Coronary artery (tissue), 2 donors: ENCODE measurements at regions not wholly inside any gene's neighbourhood (a gene's known extent, or its start where the extent isn't known, plus 50 kb on each side); places are given as distances from the start of the nearest gene placed in this dataset.

Experiments
- DNase-seq: peaks from one replicate; pipeline ENCODE4 v3.0.0-alpha.2; 2017; ENCODE audit warnings: low spot score
- H3K27ac ChIP-seq, 2 donors: fragments of 200-600 bp; sonication (generic); one replicate each; pipeline ENCODE4 v1.5.1; 2016 to 2019
- H3K4me3 ChIP-seq: fragments of 200-600 bp; sonication (generic); 2 replicates; pipeline ENCODE4 v1.5.1; 2016; ENCODE audit warnings: mild to moderate bottlenecking, moderate library complexity
- TF ChIP-seq, protein P1 (sequence below): fragments of 200-600 bp; sonication (generic); IDR thresholded peaks from one replicate; pipeline ENCODE4 v1.5.1; 2019; ENCODE audit warnings: antibody characterized with exemption

DNA sequence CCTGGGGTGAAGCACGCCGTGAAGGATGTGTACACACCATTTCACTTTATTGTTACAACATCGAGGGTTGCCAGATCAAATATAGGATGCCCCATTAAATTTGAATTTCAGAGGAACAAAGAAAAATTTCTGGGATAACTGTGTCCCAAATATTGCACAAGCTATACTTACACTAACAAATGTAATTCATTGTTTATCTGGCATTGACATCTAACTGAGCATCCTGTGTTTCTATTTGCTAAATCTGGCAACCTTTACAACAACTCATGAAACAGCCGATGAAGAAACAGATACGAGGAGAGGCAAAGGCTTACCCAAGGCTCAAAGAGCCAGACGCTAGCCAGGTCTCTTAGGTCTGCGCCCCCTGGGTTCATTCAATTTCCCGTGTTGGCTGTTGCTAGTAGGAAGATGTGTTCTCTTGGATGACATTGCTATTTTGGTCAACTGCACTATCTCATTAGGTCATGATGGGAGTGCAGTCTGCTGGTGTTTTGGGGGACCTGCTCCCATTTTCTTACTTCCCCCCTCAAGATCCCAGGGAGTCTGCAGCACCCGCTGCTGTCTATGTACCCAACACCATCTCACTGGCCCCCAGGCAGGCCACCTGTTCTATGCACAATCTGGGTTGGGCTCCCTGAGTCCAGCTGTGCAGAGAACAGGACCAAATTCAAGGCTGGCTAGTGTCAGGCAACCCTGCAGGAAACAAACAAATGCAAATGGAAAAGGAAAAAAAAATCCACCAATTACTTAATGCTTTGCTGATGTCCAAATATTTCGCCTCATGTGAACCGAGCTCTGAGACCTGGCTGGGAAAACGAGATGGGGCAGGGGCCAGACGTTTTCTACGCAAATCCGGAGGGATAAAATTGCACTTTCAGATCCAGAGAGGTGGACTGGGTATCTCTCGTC, 560.9 kb downstream of the MIAT start:
- TF ChIP-seq, protein P1, sequence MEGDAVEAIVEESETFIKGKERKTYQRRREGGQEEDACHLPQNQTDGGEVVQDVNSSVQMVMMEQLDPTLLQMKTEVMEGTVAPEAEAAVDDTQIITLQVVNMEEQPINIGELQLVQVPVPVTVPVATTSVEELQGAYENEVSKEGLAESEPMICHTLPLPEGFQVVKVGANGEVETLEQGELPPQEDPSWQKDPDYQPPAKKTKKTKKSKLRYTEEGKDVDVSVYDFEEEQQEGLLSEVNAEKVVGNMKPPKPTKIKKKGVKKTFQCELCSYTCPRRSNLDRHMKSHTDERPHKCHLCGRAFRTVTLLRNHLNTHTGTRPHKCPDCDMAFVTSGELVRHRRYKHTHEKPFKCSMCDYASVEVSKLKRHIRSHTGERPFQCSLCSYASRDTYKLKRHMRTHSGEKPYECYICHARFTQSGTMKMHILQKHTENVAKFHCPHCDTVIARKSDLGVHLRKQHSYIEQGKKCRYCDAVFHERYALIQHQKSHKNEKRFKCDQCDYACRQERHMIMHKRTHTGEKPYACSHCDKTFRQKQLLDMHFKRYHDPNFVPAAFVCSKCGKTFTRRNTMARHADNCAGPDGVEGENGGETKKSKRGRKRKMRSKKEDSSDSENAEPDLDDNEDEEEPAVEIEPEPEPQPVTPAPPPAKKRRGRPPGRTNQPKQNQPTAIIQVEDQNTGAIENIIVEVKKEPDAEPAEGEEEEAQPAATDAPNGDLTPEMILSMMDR, result no peak
- Histone ChIP-seq H3K4me3 (no peak overlapping the region), H3K27ac (peak overlapping the region in 1 of 2 donors; percentile 37)
- peak; percentile 68 for DNase-seq

DNA sequence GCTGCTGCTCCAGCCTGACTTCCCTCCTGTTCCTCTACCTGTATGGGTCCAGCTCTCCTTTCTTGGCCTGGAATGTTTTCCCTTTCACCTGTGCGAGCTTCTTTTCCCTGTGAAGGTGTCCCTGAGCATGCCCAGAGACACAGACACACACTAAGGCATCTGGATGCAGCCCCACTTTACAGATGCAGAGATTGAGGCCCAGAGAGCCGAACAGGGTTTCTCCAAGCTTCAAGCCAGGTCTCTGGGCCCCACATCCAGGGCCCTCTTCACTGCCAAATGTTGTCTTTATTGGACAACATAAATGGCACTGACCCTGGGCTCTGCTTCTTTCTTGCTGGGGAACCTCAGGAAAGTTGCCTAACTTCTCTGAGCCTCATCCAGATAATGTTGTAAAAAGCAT, 561.6 kb downstream of the MIAT start:
- TF ChIP-seq, protein P1, result no peak
- DNase-seq, result peak; percentile 57
- Histone ChIP-seq H3K27ac (peak overlapping the region in 1 of 2 donors; percentile 37), H3K4me3 (no peak overlapping the region)

DNA sequence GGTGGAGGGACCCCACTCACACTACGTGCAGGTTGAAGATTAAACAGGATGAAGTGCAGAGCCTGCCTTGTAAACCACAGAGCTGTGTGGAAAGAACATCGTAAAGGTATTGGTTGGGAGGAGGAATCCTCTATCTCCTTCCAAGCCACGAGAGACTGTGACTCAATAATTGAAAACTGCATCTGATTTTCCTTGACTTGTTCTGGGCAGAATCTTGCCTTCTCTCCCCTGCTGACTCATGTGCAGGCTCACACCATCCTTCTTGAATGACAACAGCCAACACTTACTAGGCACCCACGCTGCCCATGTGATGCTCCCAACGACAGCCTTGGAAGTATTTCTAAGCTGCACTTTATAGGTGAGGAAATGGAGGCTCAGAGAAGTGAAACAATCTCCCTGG, 563.0 kb downstream of the MIAT start:
- H3K27ac ChIP-seq, result peak overlapping the region in 1 of 2 donors; percentile 43
- TF ChIP-seq, protein P1, result no peak
- H3K4me3 ChIP-seq, result no peak overlapping the region
- peak; percentile 69 for DNase-seq

DNA sequence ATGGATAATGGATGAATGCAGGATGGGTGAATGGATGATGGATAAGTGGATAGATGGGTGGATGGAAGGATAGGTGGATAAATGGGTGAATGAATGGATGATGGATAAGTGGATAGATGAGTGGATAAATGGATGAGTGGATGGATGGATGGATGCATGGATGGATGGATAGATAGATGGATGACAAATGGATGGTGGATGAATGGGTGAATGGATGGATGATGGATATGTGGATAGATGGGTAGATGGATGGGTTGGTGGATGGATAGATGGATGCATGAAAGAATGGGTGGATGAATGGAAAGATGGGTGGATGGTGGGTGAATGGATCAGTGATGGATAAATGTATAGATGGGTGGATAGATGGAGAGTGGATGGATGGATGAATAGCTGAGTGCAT, 564.8 kb downstream of the MIAT start:
- TF ChIP-seq, protein P1, result no peak
- no peak for DNase-seq
- Histone ChIP-seq H3K4me3 (no peak overlapping the region), H3K27ac (no peak overlapping the region)

DNA sequence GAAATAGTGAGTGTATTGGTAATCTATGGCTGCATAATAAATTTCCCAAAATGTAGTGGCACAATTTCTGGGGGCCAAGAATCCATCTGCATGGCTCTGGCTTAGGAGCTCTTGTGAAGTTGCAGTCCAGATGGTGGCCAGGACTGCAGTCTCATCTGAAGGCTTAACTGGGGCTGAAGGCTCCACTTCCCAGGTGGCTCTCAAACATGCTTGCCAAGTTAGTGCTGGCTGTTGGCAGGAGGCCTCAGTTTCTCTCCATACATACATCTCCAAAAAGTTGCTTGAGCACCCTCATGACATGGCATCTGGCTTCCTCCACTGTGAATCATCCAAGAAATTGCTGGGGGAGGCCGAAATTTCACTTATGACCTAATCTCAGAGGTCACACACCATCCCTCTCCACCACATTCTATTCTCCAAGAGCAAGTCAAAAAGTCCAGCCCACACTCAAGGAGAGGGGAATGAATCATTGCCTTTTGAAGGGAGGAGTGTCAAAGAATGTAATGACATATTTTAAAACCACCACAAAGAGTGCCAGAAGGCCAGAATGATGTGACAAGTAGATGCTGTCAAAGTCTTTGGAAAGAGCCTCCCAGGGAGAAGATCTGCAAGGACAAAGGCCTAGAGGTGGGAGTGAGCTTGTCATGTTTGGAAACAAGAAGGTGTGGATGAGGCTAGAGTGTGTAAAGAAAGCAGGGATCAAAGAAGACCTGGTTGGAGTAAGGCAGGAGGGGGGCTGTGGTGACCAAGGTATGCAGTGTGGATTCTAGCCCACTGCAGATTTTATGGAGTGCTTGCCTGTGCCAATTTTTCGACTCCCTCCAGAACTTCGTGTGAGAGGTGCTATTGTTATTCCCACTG, 566.2 kb downstream of the MIAT start:
- no peak overlapping the region for H3K4me3 ChIP-seq
- TF ChIP-seq, protein P1, result no peak
- peak overlapping the region in 1 of 2 donors; percentile 17 for H3K27ac ChIP-seq
- DNase-seq, result peak; percentile 60

DNA sequence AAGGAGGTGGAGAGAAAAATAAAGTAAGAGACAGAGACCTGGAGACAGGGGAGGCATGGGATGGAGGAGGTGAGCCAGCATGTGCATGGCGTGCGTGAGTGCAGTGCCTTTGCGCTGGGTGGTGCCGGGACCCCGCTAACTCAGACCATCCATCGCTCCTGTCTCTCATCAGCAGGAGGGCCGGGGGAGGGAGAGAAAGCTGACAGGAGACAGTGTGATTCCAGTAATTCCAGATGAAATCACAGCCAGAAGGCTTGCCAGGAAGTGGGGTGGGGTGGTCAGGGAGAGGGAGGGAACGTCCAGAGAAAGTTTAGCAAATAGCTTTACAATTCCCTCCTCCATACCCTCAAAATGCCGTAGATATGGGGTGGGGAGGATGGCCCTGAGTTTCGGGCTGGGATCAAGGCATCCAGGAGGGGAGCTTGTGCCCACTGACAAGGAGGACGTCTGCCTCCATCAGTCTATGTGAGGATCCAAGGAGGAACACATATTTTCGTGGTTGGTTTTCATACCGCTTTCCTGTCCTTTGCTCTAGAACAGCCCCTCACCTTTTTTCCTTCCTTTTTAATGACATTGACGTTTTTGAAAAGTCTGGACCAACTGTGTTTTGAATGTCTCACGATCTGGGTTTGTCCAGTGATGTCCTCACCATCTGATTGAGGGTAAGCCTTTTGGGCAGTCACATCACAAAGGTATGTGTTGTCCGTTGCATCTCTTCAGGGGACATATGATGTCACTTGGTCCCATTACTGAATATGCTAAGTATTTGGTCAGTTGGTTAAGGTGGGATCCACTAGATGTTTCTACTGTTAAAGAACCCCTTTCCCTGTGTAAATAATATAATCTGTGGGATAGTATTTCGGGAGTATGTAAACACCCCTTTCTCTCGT, 567.3 kb downstream of the MIAT start:
- peak; percentile 70 for DNase-seq
- TF ChIP-seq, protein P1, result no peak
- H3K4me3 ChIP-seq, result no peak overlapping the region
- peak overlapping the region in 1 of 2 donors; percentile 28 for H3K27ac ChIP-seq
